GM19455 (cell line): ENCODE measurements at regions not wholly inside any gene's neighbourhood (a gene's known extent, or its start where the extent isn't known, plus 50 kb on each side); places are given as distances from the start of the nearest gene placed in this dataset.

Experiments
- ATAC-seq: cut with Tn5 transposase; IDR thresholded peaks from one replicate; pipeline ENCODE4 v1.9.1; 2021; ENCODE audit not compliant: unreplicated experiment

- no peak for ATAC-seq
Observed at GRCh38 chr20:40738976-40739375, 49.9 kb upstream of the MAFB start.

- ATAC-seq = no peak
Observed at GRCh38 chr20:40739841-40740240, 50.8 kb upstream of the MAFB start.

GRCh38 chr20:40741507-40742106 is 52.6 kb upstream of the MAFB start:
- ATAC-seq = no peak

GRCh38 chr20:40743141-40743775 is 54.2 kb upstream of the MAFB start:
- ATAC-seq = no peak

- ATAC-seq = no peak
Observed at GRCh38 chr20:40744072-40744817, 55.2 kb upstream of the MAFB start.

GRCh38 chr20:40744818-40745175 is 55.8 kb upstream of the MAFB start:
- no peak for ATAC-seq

- ATAC-seq = no peak
Observed at GRCh38 chr20:40746251-40746650, 57.2 kb upstream of the MAFB start.

- no peak for ATAC-seq
Observed at GRCh38 chr20:40748182-40748581, 59.1 kb upstream of the MAFB start.

GRCh38 chr20:40749985-40750506 is 61.0 kb upstream of the MAFB start:
- no peak for ATAC-seq

- ATAC-seq = no peak
Observed at GRCh38 chr20:40750541-40751035, 61.6 kb upstream of the MAFB start.

- ATAC-seq = no peak
Observed at GRCh38 chr20:40753472-40753871, 64.4 kb upstream of the MAFB start.

- no peak for ATAC-seq
Observed at GRCh38 chr20:40754339-40754943, 65.4 kb upstream of the MAFB start.

- ATAC-seq = no peak
Observed at GRCh38 chr20:40757087-40757486, 68.1 kb upstream of the MAFB start.

- ATAC-seq = no peak
Observed at GRCh38 chr20:40758790-40759189, 69.8 kb upstream of the MAFB start.

- ATAC-seq = no peak
Observed at GRCh38 chr20:40760399-40760798, 71.4 kb upstream of the MAFB start.

- ATAC-seq = no peak
Observed at GRCh38 chr20:40763646-40764295, 74.7 kb upstream of the MAFB start.

GRCh38 chr20:40765814-40766480 is 76.9 kb upstream of the MAFB start:
- ATAC-seq = no peak

GRCh38 chr20:40766790-40767614 is 78.0 kb upstream of the MAFB start:
- ATAC-seq = no peak

- no peak for ATAC-seq
Observed at GRCh38 chr20:40767615-40767924, 78.5 kb upstream of the MAFB start.

GRCh38 chr20:40768105-40768504 is 79.1 kb upstream of the MAFB start:
- no peak for ATAC-seq
